MM.1S (cell line): ENCODE measurements at regions not wholly inside any gene's neighbourhood (a gene's known extent, or its start where the extent isn't known, plus 50 kb on each side); places are given as distances from the start of the nearest gene placed in this dataset.

ENCODE experiments used
- CTCF ChIP-seq: fragments of 300-600 bp; sonication (generic); IDR thresholded peaks from 2 replicates; pipeline ENCODE4 v1.5.1; 2016; ENCODE audit warnings: antibody characterized with exemption, low read length, mixed read lengths
- EZH2 ChIP-seq: fragments of 300-600 bp; sonication (generic); optimal IDR thresholded peaks from 2 replicates; pipeline ENCODE3; 2017; ENCODE audit warnings: low read depth, mild to moderate bottlenecking, antibody characterized with exemption, low read length, mixed read lengths
- EZH2phosphoT487 ChIP-seq: fragments of 300-600 bp; sonication (generic); IDR thresholded peaks from 2 replicates; pipeline ENCODE4 v1.6.1; 2018; ENCODE audit warnings: antibody characterized with exemption, low read length

- TF ChIP-seq EZH2 = no peak
- TF ChIP-seq CTCF = no peak
- TF ChIP-seq EZH2phosphoT487 = no peak
These were observed 186.2 kb upstream of the ZNF217 start for GRCh38 chr20:53779822-53780221.
